HG03457 (cell line): ENCODE measurements at regions not wholly inside any gene's neighbourhood (a gene's known extent, or its start where the extent isn't known, plus 50 kb on each side); places are given as distances from the start of the nearest gene placed in this dataset.
"Not testable (repeated sequence)": the region's sequence is repeated elsewhere in the genome, so short reads cannot be mapped to it uniquely, and the experiment has no call there.

ENCODE experiments used
- ATAC-seq: cut with Tn5 transposase; IDR thresholded peaks from one replicate; pipeline ENCODE4 v1.9.1; 2021; ENCODE audit warnings: moderate number of reproducible peaks; ENCODE audit not compliant: unreplicated experiment

DNA sequence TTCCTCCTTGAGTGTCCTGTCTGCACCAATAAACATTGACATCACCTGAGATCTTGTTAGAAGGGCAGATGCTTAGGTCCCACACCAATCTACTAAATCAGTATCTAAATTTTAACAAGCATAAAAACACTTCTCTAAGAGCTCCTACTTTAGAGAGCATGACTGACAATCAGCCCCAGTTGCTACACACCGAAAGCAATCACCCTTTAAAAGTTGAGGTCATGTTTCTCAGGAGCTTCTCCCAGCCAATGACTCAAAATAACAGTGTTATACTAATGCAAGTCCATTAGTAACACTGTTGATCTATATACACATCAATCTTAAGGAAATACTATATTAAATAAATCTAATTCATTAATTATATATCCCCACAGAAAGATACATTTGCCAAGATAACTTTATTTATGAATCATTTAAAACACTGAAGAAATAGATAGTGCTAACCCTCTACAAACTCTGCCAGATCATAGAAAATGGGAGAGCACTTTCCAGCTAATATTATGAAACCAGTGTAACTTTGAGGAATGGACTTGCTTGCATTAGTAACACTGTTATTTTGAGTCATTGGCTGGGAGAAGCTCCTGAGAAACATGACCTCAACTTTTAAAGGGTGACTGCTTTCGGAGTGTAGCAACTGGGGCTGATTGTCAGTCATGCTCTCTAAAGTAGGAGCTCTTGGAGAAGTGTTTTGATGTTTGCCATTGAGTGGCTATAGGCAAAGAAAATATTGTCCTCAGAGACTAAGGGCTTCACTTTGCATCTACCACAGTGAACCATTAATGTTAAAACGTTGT is 109.8 kb upstream of the HDX start:
- no peak for ATAC-seq

DNA sequence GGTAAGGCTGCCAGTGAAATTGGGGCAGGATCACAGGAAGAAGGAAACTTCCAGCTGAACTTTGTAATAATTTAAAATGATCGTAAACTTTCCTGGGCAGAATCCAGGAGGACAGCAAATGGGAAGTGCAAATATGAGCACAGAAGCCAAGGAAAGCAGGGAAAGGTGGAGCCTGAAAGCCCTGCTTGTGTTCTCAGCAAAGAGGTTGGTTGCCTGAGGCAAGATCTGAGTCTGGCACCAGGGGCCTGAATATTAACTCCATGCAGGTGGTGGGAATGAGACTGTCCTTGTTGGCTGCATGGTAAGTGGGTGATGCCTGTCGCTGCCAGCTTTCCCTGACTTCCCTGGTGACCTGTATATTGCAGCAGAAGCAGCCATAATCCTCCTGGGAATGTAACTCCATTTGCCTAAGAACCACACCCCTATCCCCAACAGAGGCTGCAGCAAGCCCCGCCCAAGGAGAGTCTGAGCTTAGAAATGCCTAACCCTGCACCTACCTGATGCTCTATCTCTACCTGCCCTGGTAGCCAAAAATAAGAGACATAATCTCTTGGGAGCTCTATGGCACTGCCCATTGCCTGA is 132.0 kb upstream of the HDX start:
- no peak for ATAC-seq

DNA sequence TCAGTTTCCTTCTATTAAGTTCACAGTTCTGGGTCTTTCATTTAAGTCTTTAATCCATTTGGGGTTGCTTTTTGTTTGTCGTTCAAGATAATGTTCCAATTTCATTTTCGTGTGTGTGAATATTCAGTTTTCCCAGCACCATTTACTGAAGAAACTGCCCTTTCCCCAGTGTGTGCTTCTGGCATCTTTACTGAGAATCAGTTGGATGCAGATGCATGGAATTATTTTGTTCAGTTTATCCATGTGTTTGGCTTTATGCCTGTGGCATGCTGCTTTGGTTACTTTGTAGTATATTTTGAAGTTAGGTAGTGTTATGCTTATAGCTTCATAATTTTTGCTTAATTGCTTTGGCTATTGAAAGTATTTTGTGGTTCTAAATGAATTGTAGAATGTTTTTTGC is 163.8 kb upstream of the HDX start:
- no peak for ATAC-seq

DNA sequence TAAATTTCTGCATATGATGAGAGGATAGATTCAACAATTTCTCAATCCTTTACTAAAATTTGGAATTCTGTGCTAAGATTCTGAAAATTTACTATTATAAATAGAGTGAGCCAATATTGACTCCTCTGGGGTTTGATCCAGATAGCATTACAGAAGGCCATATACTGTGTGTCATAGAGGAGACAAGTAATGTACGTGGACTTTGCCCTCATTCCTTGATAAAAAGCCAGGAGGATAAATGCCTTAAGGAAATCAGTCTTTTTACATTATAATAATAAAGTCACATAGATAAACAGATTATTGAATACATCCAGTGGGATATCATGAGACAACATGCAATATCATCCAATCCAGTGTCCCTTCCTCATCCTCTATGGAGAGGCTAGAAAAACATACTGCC is 188.0 kb upstream of the HDX start:
- no peak for ATAC-seq

DNA sequence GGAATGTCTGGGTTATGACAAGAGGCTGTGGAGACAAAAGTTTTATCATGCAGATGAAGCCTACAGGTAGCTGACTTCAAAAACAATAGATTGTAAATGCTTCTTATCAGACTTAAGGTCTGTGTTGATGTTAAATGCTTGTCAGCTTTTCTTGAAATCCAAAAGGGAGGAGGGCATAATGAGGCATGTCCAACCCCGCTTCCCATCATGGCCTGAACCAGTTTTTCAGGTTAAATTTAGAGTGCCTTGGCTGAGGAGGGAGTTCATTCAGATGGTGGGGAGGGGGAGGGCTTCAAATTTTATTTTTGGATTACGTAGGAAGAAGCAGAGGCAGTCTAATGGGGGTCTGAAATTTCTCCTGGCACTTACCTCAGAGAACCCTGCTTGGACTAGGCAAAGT is 207.7 kb upstream of the HDX start:
- no peak for ATAC-seq

DNA sequence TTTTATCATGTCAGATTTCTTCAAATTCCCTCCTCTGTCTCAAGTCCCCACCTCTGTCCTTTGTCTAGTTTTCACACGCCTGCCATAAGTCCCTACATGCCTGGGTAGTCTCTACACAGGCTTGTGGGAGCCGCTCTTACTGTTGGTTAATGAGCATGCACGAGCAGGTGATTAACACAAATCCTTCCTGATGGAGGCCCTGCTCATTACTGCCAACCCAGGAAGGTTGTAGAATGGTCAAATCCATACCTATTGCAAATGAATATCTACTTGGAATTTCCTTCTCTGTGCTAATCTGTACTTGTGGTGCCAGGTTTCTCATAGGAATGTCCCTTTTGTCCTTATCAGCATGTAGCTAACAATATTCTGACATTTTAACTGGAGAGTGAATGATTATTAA is 208.4 kb upstream of the HDX start:
- no peak for ATAC-seq

DNA sequence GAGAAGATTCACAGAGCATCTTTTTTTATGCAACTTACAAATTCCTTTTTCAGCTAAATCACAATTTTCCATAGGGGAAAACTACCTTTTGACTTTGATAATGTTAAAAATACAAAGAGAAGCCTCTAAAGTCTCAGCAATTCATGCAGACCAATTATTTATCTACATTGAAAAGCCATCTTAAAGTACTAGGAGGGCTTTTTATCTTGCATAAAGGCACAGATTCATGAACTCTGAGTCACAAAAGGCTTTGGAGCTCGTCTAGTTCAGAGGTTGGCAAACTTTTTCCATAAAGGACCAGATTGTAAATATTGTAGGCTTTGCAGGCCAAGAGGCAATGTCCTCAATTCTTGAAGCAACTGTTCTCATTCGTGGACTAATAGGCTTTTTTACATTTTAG is 210.4 kb upstream of the HDX start:
- ATAC-seq = no peak

DNA sequence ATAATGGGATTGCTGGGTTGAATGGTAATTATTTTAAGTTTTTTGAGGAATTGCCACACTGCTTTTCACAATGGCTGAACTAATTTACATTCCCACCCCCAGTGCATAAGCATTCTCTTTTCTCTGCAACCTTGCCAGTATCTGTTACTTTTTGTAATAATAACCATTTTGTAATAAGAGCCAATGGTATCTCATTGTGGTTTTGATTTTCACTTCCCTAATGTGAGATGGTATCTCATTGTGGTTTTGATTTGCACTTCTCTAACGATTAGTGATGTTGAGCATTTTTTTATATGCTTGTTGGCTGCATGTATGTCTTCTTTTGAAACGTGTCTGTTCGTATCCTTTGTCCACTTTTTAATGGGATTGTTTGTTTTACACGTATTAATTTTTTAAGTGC is 213.1 kb upstream of the HDX start:
- ATAC-seq = no peak

DNA sequence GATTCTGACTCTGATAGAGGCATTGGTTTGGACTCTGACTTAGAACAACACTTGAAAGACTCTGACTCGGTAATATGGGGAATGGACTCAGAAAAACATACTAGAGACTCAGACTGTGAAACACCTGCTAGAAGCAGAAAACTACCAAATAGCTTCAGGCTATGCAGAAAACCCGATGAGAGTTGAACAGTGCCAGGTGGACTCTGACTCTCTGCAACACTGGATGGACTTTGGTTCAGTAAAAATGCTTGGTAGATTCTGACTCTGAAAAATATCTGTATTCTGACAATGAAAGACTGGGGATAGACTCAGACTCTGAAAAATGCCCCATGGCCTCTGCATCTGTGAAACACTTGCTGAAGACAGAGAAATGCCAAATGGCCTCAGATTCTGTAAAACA is 215.1 kb upstream of the HDX start:
- no peak for ATAC-seq

DNA sequence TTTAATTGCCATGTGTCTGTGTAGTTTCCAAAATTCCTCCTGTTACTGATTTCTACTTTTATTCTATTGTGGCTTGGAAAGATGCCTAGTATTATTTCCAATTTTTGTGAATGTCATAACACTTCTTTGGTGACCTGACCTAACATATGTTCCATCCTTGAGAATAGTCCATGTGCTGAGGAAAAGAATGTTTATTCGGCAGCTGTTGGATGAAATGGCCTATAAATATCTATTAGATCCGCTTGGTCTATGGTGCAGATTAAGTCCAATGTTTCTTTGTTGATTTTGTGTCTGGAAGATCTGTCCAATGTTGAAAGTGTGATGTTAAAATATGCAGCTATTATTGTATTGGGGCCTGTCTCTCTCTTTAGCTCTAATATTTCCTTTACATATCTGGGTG is 219.2 kb upstream of the HDX start:
- ATAC-seq = no peak

DNA sequence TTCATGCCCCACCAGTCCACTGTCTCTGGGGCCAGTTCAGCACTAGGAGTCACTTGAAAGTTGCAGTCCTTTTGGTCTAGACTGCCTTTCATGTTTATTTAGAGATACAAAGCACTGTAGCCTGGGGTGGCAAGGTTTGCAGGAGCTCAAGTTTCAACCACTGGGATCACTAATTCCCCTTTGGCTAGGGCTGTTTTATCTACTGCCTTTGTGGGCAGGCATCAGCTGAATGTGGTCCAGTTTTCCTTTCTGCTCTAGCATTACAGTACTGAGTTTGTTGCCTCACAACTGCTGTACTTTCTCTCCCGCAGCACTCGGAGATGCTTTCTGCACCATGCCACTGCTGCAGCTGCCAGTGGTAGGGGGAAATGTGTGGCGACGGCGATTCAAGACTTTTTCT is 222.3 kb upstream of the HDX start:
- no peak for ATAC-seq

DNA sequence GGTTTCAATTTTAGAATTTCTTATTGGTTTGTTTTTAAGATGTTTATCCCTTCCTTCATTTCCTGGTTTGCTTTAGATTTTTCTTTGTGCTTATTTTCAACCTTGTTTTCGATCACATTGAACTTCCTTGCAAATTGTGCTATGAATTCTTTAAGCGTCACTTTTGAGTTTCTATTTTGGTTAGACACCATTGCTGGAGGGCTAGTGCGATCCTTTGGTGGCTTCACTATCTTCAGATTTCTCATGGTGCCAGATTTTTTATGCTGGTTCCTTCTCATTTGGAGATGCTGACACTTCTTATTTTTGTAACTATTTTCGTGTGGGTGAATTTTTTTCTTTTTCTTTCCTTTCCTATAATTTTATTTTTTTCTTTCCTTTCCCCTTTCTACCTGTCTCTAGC is 227.2 kb upstream of the HDX start:
- ATAC-seq = no peak

DNA sequence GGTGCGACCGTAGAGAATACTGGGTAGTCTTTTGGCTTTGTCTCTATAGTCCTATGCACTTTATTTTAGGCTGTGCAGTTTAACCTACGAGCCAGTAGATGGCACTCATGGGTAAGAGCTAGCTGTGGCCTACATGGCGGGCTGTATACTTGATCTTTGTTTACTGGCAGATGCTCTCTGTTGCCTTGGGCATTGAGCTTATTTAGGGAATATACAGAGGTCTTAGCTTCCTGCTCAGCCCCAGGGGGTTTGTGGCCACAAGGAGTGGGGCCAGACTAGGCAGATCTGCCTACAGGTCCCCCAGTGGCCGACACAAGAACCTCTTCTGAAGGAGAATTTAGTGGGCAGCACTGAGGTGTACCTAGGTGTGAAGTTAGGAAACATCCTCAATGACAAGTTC is 227.6 kb upstream of the HDX start:
- ATAC-seq = peak; percentile 99

DNA sequence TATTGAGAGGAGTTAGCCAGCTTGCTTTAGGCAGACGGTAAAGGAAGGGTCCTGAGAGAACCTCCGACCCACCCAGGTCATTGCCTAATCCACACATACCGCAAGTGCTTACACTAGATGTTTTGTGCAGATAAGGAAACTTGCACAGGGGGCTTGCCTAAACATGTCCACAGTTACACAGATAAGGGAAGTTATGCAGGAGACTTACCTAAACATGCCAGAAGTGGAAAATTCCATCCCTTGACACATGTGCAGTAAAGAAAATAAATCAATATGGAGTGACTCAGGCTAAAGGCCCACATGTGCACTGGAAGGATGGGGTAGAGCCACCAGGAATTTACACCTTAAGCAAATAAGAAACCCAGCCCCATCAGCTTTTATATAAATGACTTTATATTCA is 232.8 kb upstream of the HDX start:
- no peak for ATAC-seq

DNA sequence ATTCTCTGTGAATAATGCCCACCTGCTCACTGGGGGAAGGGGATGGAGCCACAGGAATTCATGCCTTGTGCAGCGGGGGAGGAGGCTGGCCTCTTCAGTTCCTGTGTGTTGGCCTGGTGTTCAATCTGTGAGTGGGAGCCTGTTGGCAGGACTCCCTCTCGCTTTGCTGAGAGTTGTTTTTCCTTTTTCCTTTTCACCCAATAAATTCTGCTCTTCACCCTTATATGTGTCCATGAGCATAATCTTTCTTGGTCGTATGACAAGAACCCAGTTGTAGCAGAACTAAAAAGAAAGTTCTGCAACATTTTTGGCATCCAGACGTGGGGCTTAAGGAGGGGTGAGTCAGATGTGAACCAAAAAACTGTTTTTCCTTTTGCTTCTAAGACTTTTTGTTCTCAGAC is 235.2 kb upstream of the HDX start:
- no peak for ATAC-seq

DNA sequence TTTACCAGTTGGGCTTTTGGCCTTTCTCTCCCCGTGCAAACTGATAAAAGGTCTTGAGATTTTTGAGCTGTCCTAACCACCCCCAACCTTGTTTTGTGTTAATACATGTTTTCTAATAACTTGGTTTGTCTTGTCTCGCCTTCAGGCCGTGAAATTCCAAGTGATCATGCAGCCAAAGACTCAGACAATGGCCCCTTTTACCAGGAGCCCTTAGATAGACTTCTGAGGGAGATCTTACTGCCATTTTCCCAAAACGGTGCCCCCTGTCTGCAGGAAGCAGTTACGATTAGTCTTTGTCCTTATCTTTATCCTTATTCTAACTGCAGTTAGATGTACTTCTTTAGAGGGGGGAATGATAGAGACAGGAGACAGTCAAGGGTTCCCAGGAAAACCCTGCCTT is 245.3 kb upstream of the HDX start:
- no peak for ATAC-seq

DNA sequence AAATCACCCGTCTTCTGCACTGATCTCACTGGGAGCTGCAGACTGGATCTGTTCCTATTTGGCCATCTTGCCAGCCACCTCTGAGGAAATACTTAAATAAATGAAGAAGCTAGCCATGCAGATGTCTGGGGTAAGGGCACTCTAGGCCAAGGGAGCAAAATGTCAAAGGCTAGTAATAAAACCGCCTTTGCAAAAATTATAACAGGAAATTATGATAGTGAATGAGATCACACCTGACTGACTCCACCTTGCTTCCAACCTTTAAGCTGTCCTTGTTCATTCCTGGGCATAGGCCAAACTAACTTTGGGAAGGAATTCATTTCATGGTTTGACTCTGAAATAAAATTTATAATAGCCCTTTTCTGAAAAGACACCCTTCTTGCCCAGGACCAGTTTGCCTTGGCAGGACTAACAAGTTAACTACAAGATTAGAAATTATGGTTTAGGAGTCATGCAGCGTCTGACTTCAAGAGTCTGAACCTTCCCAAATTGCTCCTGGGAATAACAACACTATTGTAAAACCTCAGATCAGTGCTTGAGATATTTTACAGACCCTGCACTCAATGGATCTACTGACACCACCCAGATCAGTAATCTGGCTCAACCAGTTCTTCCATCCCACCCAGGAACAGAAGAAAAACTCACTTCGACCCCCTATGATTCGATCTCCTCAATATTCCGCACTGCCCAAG is 246.9 kb upstream of the HDX start:
- ATAC-seq = no peak

DNA sequence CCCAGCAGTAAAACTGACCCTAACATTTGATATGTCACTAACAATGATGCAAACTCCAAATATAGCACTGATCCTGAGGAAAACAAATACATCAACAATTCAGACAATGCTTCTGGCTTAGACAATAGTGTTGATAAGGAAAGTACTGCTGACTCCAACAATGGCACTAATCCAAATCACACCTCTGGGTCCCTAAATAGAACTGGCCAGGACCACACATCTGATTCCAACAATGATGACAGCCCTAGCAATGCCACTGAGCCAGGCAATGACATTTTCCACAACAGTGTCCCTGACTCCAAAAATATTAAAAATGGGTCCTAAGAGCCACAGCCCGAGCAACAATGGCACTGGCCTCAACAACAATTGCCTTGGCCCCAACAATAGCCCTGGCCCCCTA is 243.1 kb upstream of the APOOL start:
- no peak for ATAC-seq

DNA sequence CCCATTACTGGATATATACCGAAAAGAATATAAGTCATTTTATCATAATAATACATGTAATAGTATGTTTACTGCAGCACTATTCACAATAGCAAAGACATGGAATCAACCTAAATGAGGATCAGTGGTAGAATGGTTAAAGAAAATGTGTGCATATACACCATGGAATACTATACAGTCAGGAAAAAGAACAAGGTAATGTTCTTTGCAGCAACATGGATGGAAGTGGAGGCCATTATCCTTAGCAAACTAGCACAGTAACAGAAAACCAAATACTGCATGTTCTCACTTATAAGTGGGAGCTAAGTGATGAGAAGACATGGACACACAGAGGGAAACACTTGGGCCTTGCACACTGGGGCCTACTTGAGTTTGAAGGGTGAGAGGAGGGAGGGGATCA is 207.4 kb upstream of the APOOL start:
- no peak for ATAC-seq

DNA sequence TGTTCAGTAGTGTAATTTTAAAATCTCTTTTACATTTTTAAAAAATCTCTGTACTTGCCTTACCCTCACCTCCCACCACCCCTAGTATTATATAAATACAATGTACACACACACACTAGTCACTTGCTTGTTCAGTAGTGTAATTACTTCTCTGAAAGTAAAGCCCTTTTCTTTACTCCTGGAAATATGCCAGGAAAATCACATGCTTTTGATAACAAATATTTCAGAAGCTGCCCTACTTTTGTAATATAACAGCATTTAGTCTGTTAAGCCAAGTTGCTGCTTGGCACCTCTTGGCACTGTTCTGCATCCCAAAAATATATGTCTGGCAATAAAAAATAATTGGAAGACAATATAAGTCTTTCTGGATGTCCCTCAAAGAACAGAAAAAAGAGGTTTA is 172.8 kb upstream of the APOOL start:
- ATAC-seq = no peak

DNA sequence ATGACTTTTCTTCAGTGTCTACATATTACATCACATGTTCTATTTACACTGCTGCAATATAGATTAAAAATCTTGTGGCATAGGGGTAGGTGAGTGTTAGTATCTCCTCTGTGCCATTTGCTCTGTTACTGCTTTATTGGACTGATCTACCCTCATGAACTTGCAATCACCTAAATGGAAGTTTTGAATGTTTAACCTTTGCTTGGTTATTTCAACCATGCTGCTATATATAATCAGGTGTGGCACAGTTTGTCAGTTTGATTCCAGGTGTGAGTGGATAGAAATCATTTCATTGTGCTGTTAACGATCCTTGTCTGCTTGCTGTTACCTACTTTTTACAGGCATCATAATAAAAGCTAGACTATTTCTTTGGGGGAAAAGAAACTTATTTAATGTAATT is 157.1 kb upstream of the APOOL start:
- ATAC-seq = not testable (repeated sequence)

DNA sequence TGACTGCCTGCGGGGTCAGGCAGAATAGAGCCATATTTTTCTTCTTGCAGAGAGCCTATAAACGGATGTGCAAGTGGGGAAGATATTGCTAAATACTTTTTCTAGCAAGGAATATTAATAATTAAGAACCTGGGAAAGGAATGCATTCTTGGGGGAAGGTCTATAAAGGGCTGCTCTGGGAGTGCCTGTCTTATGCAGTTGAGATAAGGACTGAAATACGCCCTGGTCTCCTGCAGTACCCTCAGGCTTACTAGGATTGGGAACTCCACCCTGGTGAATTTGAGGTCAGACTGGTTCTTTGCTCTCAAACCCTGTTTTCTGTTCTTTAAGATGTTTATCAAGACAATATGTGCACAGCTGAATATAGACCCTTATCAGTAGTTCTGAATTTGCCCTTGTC is 152.5 kb upstream of the APOOL start:
- not testable (repeated sequence) for ATAC-seq
